Erythroblast (primary cell): ENCODE measurements at regions not wholly inside any gene's neighbourhood (a gene's known extent, or its start where the extent isn't known, plus 50 kb on each side); places are given as distances from the start of the nearest gene placed in this dataset.

Experiments used
- GATA1 ChIP-seq: IDR thresholded peaks from 2 replicates; pipeline ENCODE4 v1.6.1; 2011; ENCODE audit warnings: low read depth, mild to moderate bottlenecking, control low read depth, low read length, moderate library complexity
- POLR2A ChIP-seq: IDR thresholded peaks from 2 replicates; pipeline ENCODE4 v1.6.1; 2011; ENCODE audit warnings: mild to moderate bottlenecking, low read length

GRCh38 chr18:41771973-41772372 is 183.1 kb upstream of the PIK3C3 start:
- TF ChIP-seq POLR2A (no peak), GATA1 (no peak)
